Activated CD4-positive, alpha-beta memory T cell treated with anti-CD3 and anti-CD28 coated beads for 36 hours (primary cell): ENCODE measurements at regions not wholly inside any gene's neighbourhood (a gene's known extent, or its start where the extent isn't known, plus 50 kb on each side); places are given as distances from the start of the nearest gene placed in this dataset.
"Not testable (repeated sequence)": the region's sequence is repeated elsewhere in the genome, so short reads cannot be mapped to it uniquely, and the experiment has no call there.

Experiments
- CTCF ChIA-PET: fragments of 350-600 bp; sonication (Branson Sonifier 250); formaldehyde crosslinking; loops from one replicate; lab custom pipeline; 2021; ENCODE audit warnings: antibody characterized with exemption, inconsistent platforms; lab: Charles Lee
- POLR2A ChIA-PET: fragments of 350-600 bp; sonication (Branson Sonifier 250); formaldehyde crosslinking; loops from one replicate; lab custom pipeline; 2021; ENCODE audit warnings: antibody characterized with exemption; lab: Charles Lee
- DNase-seq: peaks from one replicate; pipeline ENCODE4 v3.0.0-alpha.2; 2020
- H3K27ac Mint-ChIP-seq: one replicate; pipeline ENCODE4 v1.8.0; 2021; ENCODE audit warnings: mixed read lengths
- H3K27me3 Mint-ChIP-seq: one replicate; pipeline ENCODE4 v1.8.0; 2021; ENCODE audit warnings: mixed read lengths
- H3K36me3 Mint-ChIP-seq: one replicate; pipeline ENCODE4 v1.8.0; 2021; ENCODE audit warnings: mixed read lengths
- H3K4me1 Mint-ChIP-seq: one replicate; pipeline ENCODE4 v1.8.0; 2021; ENCODE audit warnings: low read depth, mixed read lengths
- H3K4me3 Mint-ChIP-seq: one replicate; pipeline ENCODE4 v1.8.0; 2021; ENCODE audit warnings: mild to moderate bottlenecking, mixed read lengths
- H3K9me3 Mint-ChIP-seq: one replicate; pipeline ENCODE4 v1.8.0; 2021; ENCODE audit warnings: mixed read lengths
- intact Hi-C: fragments of 100-400 bp; cut with micrococcal nuclease; formaldehyde crosslinking; loops from one replicate; pipeline ENCODE4 v1.15.1; 2023

DNA sequence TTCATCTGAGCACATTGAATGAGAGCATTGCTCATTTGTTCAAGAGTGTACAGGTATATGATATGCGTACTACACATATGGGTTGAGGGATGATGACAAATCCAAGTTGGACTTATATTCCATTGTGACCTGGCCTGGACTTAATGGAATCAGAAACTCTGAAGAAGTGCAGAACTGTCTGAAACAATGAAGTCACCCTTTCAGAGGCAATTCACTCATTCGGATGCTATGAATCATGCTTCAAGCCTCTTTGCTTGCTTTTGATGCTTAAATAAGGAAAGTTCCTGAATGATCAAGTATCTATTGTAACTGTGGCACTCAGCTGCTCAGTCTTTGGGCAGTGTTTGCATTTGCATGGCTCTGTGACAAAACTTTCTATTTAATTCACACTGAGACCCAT is 93.4 kb downstream of the ZNF365 start:
- ChIA-PET POLR2A (no interaction called here), CTCF (interaction anchor here (0.7 kb wide), 1 partner anchor 275 kb away, joined by 3 read pairs; no protein-coding TSS in a partner anchor)
- Mint-ChIP-seq H3K27me3 (no peaks in the 10 kb centered on the region), H3K27ac (no peak overlapping the region), H3K9me3 (peaks cover 13% of the 10 kb centered on the region), H3K36me3 (peaks cover 1% of the 10 kb centered on the region), H3K4me1 (no peaks in the 10 kb centered on the region), H3K4me3 (no peak overlapping the region)
- no peak for DNase-seq
- intact Hi-C loops: no loop called here

DNA sequence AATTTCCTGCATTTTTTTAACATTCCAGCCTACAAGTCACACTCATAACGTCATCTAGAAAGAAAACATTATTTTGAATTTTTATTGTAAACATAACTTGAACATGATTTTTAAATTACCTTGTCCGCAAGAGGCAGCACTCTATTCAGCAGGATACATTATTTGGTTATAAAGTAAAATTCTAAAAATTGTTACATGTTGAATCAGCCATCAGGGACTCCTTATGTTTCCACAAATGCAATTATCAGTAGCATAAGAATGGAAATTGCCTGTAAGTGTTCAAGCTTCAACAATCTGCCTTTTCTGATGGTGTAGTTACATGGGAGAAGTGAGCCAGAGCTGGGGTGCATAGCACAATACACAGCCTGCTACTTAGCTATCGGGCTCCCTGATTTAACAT is 97.5 kb downstream of the ZNF365 start:
- Mint-ChIP-seq H3K4me3 (no peak overlapping the region), H3K27me3 (no peaks in the 10 kb centered on the region), H3K9me3 (no peaks in the 10 kb centered on the region), H3K36me3 (peaks cover 1% of the 10 kb centered on the region), H3K27ac (no peak overlapping the region), H3K4me1 (no peaks in the 10 kb centered on the region)
- ChIA-PET POLR2A (no interaction called here), CTCF (no interaction called here)
- intact Hi-C loops: no loop called here
- DNase-seq: no peak

DNA sequence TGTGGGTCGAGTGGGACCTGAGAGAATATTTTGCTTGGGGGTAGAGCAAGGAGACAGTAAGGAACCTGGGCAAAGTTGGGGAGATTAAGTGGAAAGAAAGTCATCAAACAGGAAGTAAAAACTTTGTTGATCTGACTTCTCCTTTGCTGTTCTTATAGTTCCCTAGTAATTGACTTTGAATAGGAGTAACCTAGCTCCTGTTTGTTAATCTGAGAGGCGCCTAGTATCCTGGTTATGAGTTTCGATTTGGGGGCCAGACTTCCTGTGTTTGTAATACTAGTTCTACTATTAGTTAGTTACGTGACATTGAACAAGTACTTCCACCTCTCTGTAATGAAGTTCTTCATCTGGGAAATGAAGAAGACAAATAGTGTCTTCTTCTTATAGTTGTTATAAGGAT is 99.1 kb downstream of the ZNF365 start:
- POLR2A ChIA-PET: no interaction called here
- no peaks in the 10 kb centered on the region for H3K36me3 Mint-ChIP-seq

DNA sequence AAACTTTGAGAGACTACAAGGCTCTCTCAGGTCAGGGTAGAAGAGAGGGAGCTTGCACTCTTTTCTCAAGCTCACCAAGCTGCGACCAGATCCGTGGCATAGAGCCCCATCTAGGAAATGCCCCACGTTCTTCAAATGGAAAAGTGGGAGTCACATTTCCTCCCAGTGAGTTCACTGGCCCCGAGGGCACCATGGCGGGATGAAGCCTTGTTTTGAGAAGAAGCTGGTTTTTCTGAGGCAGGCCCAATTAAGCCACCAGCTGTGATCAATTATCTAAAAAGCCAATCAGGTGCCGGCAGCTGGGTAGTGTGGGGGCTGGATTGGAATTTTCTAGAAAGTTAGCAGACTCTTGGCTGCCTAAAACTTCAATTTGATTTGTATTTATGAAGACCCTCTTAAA is 101.4 kb downstream of the ZNF365 start:
- DNase-seq: no peak
- H3K4me1 Mint-ChIP-seq: no peaks in the 10 kb centered on the region
- H3K4me3 Mint-ChIP-seq: no peak overlapping the region
- H3K27me3 Mint-ChIP-seq: no peaks in the 10 kb centered on the region
- POLR2A ChIA-PET: no interaction called here
- H3K27ac Mint-ChIP-seq: no peak overlapping the region
- H3K9me3 Mint-ChIP-seq: no peaks in the 10 kb centered on the region
- intact Hi-C loops: no loop called here
- no peaks in the 10 kb centered on the region for H3K36me3 Mint-ChIP-seq
- CTCF ChIA-PET: no interaction called here

More for the DNA sequence above, 99.1 kb downstream of the ZNF365 start:
- H3K27ac Mint-ChIP-seq: no peak overlapping the region
- DNase-seq: no peak
- no peaks in the 10 kb centered on the region for H3K27me3 Mint-ChIP-seq
- intact Hi-C loops: no loop called here
- H3K4me3 Mint-ChIP-seq: no peak overlapping the region
- no peaks in the 10 kb centered on the region for H3K9me3 Mint-ChIP-seq
- CTCF ChIA-PET: interaction anchor here (0.7 kb wide), 1 partner anchor 685 kb away, joined by 3 read pairs; no protein-coding TSS in a partner anchor
- no peaks in the 10 kb centered on the region for H3K4me1 Mint-ChIP-seq

DNA sequence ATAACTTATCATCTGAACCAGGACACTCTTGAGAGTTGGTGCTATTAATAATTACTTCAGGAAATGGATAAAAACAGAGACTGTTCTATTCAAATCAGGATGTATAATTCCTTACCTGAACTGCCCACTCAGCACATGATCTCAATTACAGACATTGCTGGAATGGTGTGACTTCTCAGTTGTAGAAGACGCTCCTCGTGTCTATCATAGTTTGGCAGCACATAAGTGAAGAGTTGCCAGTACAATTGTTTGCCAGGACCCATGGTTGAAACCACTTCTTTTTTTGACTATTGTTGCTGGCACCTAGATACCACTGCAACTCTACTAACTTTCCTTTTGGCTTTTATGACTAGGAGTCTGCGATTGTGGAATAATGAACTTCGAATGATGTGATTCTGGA is 105.4 kb downstream of the ZNF365 start:
- DNase-seq: no peak
- no peaks in the 10 kb centered on the region for H3K27me3 Mint-ChIP-seq
- H3K9me3 Mint-ChIP-seq: no peaks in the 10 kb centered on the region
- ChIA-PET POLR2A (no interaction called here), CTCF (no interaction called here)
- intact Hi-C loops: no loop called here
- no peaks in the 10 kb centered on the region for H3K4me1 Mint-ChIP-seq
- H3K27ac Mint-ChIP-seq: no peak overlapping the region
- no peak overlapping the region for H3K4me3 Mint-ChIP-seq
- H3K36me3 Mint-ChIP-seq: no peaks in the 10 kb centered on the region

DNA sequence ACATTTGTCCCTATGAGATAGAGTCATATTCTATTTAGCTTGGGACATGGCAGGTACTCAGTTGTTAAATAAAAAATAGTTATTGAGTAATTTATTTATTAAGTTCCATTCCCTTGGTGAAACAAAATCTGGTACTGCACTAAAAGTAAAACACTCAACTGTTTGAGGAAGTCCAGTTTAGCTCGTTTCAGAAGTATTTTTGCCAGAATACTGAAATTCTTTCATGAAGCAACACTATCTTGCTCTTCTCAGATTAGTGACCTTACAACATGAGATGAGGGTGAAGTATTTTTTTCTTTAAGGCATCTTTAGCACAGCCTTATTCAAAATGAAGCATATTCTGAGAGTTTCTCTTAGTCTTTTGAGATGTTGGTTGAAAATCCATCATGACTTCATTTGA is 106.0 kb downstream of the ZNF365 start:
- intact Hi-C loops: no loop called here
- Mint-ChIP-seq H3K27me3 (peaks cover 3% of the 10 kb centered on the region), H3K9me3 (no peaks in the 10 kb centered on the region), H3K36me3 (no peaks in the 10 kb centered on the region), H3K4me3 (no peak overlapping the region), H3K4me1 (no peaks in the 10 kb centered on the region), H3K27ac (no peak overlapping the region)
- DNase-seq: no peak
- CTCF ChIA-PET: interaction anchor here (1.4 kb wide), 1 partner anchor 12 kb away, joined by 3 read pairs; no protein-coding TSS in a partner anchor
- POLR2A ChIA-PET: no interaction called here

DNA sequence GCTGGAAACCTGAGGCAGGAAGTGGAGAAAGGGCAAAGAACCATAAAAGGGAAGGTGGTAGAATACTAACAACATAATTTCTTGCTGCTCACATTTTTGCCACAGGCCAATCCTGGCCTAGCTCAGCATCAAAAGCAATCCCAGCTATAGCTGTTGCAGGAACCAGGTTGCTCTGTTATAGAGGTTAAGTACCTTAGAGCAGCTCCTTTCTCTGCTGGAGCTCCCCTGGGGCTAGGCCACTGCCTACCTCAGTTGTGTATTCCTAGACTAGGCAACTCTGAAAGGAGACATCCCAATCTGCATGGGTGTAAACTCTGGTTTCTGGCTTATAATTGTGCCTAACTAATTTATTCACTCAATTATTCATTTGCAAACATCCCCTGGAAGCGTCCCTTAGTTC is 108.4 kb downstream of the ZNF365 start:
- Mint-ChIP-seq H3K4me3 (no peak overlapping the region), H3K36me3 (no peaks in the 10 kb centered on the region), H3K9me3 (no peaks in the 10 kb centered on the region), H3K4me1 (no peaks in the 10 kb centered on the region), H3K27me3 (peaks cover 3% of the 10 kb centered on the region), H3K27ac (no peak overlapping the region)
- ChIA-PET POLR2A (no interaction called here), CTCF (interaction anchor here (1.8 kb wide), 1 partner anchor 46 kb away, joined by 3 read pairs; no protein-coding TSS in a partner anchor)
- DNase-seq: no peak
- intact Hi-C loops: no loop called here

DNA sequence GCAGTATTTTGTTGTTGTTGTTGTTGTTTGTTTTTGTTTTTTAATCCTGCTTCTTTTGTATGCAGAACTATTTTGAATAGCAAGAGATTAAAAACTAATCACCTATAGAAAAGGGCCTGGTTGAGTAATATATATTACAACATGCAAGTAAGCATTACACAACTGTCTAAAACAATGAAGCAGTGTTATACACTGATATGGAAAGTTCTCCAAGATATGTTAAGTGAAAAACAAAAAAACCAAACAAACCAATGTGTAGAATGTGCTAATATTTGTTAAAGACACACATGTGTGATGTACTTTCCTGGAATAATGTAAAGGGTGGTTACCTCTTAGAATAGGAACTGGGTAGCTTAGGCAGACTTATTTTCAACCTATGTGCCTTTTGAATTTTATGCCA is 117.4 kb downstream of the ZNF365 start:
- Mint-ChIP-seq H3K27ac (no peak overlapping the region), H3K4me1 (no peaks in the 10 kb centered on the region), H3K4me3 (no peak overlapping the region), H3K36me3 (no peaks in the 10 kb centered on the region), H3K9me3 (no peaks in the 10 kb centered on the region), H3K27me3 (no peaks in the 10 kb centered on the region)
- CTCF ChIA-PET: interaction anchor here (0.6 to 1.5 kb wide), 20 partner anchors 10 to 667 kb away, joined by 3 to 10 read pairs (median 3); no protein-coding TSS in a partner anchor
- POLR2A ChIA-PET: no interaction called here
- DNase-seq: no peak
- intact Hi-C loops: no loop called here

DNA sequence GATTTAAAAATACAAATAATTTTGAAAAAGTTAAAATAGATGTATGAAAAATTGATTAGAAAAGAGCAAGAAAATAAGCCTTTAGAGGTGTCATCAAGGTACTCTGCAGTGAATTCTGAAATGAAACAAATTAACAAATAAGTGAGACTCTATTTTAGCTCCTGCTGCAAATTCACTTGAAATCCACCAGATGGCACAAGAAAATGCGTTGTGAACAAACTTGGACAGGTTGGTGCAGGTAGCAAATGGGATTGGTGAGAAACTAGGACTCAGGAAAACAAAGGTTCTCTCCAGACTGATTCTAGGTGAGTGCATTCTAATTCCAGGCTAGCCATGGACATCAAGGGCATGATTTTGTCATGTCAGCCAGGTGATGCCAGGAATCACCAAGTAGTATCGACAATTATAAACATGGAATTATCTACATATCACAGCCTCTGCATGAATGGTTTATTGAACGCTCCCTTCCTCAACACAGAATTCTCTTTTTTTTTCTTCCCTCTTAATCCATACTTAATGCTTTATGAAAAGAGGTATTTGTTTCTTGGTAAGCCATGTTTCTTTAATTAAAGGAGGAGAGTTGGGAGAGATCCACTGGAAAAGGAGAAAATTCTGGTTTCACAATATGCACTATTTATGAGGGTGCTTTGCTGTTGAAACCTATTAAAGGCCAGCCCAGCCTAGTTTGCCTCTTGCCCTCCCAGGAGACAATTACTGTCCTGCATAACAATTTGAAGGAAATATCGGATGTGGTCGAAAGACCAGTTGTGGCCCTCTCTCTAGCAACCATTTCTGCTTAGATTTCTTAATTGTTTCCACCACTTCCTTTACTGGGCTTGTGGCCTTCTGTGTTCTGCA is 118.1 kb downstream of the ZNF365 start:
- CTCF ChIA-PET: interaction anchor here (0.6 to 1.5 kb wide), 20 partner anchors 10 to 667 kb away, joined by 3 to 10 read pairs (median 3); no protein-coding TSS in a partner anchor
- no peaks in the 10 kb centered on the region for H3K9me3 Mint-ChIP-seq
- no peak for DNase-seq
- no peaks in the 10 kb centered on the region for H3K27me3 Mint-ChIP-seq
- H3K4me3 Mint-ChIP-seq: no peak overlapping the region
- POLR2A ChIA-PET: no interaction called here
- intact Hi-C loops: no loop called here
- H3K36me3 Mint-ChIP-seq: no peaks in the 10 kb centered on the region
- H3K27ac Mint-ChIP-seq: no peak overlapping the region
- H3K4me1 Mint-ChIP-seq: no peaks in the 10 kb centered on the region

DNA sequence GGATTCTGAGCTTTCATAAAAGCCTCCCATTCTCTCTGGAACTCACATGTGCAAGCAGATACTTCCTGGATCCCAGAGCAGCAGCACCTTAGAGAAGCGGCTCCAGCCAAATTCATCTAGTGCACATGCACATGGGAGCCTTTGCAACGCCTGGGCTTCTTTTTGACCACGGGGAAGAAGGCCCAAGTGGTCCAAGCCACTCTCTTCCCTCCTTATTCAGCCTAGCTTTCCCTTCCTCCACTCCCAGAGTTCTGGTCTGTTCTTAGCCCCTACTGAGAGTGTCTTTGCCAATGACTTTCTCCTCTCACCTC is 118.7 kb downstream of the ZNF365 start:
- no peak for DNase-seq
- Mint-ChIP-seq H3K4me3 (no peak overlapping the region), H3K27ac (no peak overlapping the region), H3K4me1 (no peaks in the 10 kb centered on the region), H3K9me3 (no peaks in the 10 kb centered on the region), H3K36me3 (no peaks in the 10 kb centered on the region), H3K27me3 (no peaks in the 10 kb centered on the region)
- CTCF ChIA-PET: interaction anchor here (0.9 to 1.5 kb wide), 3 partner anchors 55 to 665 kb away, joined by 3 to 10 read pairs (median 5); no protein-coding TSS in a partner anchor
- POLR2A ChIA-PET: no interaction called here
- intact Hi-C loops: no loop called here

DNA sequence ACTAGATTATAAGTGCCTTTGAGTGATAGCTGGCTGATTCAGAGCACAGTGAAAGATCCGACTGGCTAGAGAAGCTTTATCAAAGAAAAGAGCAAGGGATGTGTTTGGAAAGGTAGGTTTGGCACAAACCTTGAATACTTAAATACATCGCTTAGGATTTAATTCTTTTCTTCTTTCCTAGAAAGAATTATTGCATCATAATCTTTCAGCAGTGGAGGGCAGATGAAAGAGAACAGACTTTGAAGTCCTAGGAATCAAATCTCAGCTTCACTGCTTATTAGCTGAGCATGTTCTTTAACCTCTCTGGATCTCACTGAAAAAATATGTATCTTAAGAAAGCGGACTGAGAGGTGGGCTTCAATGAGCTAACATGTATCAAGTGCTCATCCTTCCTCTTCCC is 122.8 kb downstream of the ZNF365 start:
- no peaks in the 10 kb centered on the region for H3K9me3 Mint-ChIP-seq
- POLR2A ChIA-PET: no interaction called here
- no peak overlapping the region for H3K27ac Mint-ChIP-seq
- peaks cover 5% of the 10 kb centered on the region for H3K27me3 Mint-ChIP-seq
- CTCF ChIA-PET: no interaction called here
- no peak overlapping the region for H3K4me3 Mint-ChIP-seq
- intact Hi-C loops: no loop called here
- no peaks in the 10 kb centered on the region for H3K36me3 Mint-ChIP-seq
- DNase-seq: no peak
- no peaks in the 10 kb centered on the region for H3K4me1 Mint-ChIP-seq

DNA sequence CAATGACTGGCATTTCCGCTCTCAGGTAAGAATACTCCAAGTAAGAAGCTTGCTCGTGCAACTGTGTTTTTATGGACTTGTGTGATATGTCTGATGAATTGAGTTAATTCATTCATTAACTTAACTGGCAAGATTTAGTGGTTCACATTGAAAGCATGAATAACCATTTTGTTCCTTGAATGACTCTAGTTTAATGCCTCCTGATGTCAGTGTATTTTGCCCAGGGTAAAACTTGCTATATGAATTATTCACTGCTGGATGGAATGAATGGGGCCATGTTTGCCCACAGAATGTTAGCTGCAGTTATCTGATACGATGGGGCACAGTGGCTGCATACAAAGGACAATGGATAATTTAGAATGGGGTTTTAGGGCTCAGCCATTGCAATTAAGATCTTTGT is 124.1 kb downstream of the ZNF365 start:
- ChIA-PET CTCF (no interaction called here), POLR2A (no interaction called here)
- intact Hi-C loops: no loop called here
- no peak overlapping the region for H3K4me3 Mint-ChIP-seq
- DNase-seq: no peak
- no peaks in the 10 kb centered on the region for H3K36me3 Mint-ChIP-seq
- no peaks in the 10 kb centered on the region for H3K9me3 Mint-ChIP-seq
- peaks cover 5% of the 10 kb centered on the region for H3K27me3 Mint-ChIP-seq
- no peak overlapping the region for H3K27ac Mint-ChIP-seq
- H3K4me1 Mint-ChIP-seq: no peaks in the 10 kb centered on the region

DNA sequence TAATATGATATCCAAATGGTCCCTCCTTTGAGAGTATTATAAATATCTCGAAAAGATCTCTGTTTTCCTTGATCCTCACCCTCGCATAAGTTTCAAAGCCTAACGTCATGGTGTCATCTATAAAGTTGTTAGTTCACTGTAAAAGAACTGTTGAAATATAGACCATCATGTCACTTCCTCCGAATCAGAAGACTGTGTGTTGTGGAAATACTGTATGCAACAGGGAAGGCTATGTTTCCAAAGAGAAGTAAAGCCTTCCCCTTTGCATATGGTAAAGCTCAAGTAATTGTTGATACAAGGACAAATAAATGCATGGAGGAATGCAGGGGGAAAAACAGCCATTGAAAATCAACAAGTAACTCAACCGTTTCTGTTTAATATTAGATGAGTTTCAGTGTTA is 125.9 kb downstream of the ZNF365 start:
- H3K4me3 Mint-ChIP-seq, POLR2A ChIA-PET, H3K4me1 Mint-ChIP-seq, H3K9me3 Mint-ChIP-seq, intact Hi-C loops, H3K36me3 Mint-ChIP-seq, H3K27me3 Mint-ChIP-seq, CTCF ChIA-PET, H3K27ac Mint-ChIP-seq, DNase-seq: not testable (repeated sequence)
